A673 (cell line): ENCODE measurements at regions not wholly inside any gene's neighbourhood (a gene's known extent, or its start where the extent isn't known, plus 50 kb on each side); places are given as distances from the start of the nearest gene placed in this dataset.

ENCODE experiments used
- BruUV-seq: library from RNA; stranded (reverse); fragments of 400-500 nt; replicated peaks from 2 replicates; lab custom pipeline; 2021; lab: Mats Ljungman, UMichigan
- CTCF ChIA-PET: fragments of 300-600 bp; sonication (Branson Sonifier 250); formaldehyde crosslinking; loops from one replicate; lab custom pipeline; 2022; ENCODE audit warnings: antibody characterized with exemption; lab: Charles Lee
- POLR2A ChIA-PET: fragments of 300-600 bp; sonication (Branson Sonifier 250); formaldehyde crosslinking; loops from one replicate; lab custom pipeline; 2022; ENCODE audit warnings: antibody characterized with exemption; ENCODE audit not compliant: low non-redundant PET; lab: Charles Lee
- DNase-seq: peaks from one replicate; pipeline ENCODE4 v3.0.0-alpha.2; 2015; ENCODE audit warnings: low spot score
- H3K27ac ChIP-seq: fragments of 200-600 bp; sonication (generic); 2 replicates; pipeline ENCODE4 v1.5.1; 2016; ENCODE audit warnings: mixed run types, low read depth, mild to moderate bottlenecking, mixed read lengths, antibody characterized with exemption, low read length; ENCODE audit not compliant: poor library complexity, severe bottlenecking
- H3K27me3 ChIP-seq: fragments of 200-600 bp; sonication (generic); replicated peaks from 2 replicates; pipeline ENCODE4 v1.6.1; 2017; ENCODE audit warnings: mixed run types, low read depth, mild to moderate bottlenecking, mixed read lengths, antibody characterized with exemption, low read length; ENCODE audit not compliant: insufficient read depth, poor library complexity
- H3K36me3 ChIP-seq: fragments of 200-600 bp; sonication (generic); 2 replicates; pipeline ENCODE4 v1.6.1; 2016; ENCODE audit warnings: mixed run types, mild to moderate bottlenecking, mixed read lengths, antibody characterized with exemption, low read length; ENCODE audit not compliant: insufficient read depth, poor library complexity, severe bottlenecking
- H3K4me1 ChIP-seq: fragments of 200-600 bp; sonication (generic); 2 replicates; pipeline ENCODE4 v1.6.1; 2017; ENCODE audit warnings: mixed run types, mild to moderate bottlenecking, mixed read lengths, antibody characterized with exemption, low read length; ENCODE audit not compliant: insufficient read depth, poor library complexity, severe bottlenecking
- H3K4me3 ChIP-seq: fragments of 200-600 bp; sonication (generic); 2 replicates; pipeline ENCODE4 v1.5.1; 2016; ENCODE audit warnings: low read depth, mixed run types, mild to moderate bottlenecking, mixed read lengths, low read length; ENCODE audit not compliant: poor library complexity, severe bottlenecking
- H3K9me3 ChIP-seq: fragments of 200-600 bp; sonication (generic); 2 replicates; pipeline ENCODE4 v1.6.1; 2016; ENCODE audit warnings: mixed run types, low read depth, mild to moderate bottlenecking, mixed read lengths, antibody characterized with exemption, low read length; ENCODE audit not compliant: poor library complexity, severe bottlenecking
- EZH2 ChIP-seq: fragments of 200-600 bp; sonication (generic); IDR thresholded peaks from 2 replicates; pipeline ENCODE4 v1.6.1; 2017; ENCODE audit warnings: borderline replicate concordance, low read depth, mild to moderate bottlenecking, mixed read lengths, antibody characterized with exemption, low read length; ENCODE audit not compliant: poor library complexity, severe bottlenecking
- intact Hi-C: fragments of 100-400 bp; cut with micrococcal nuclease; formaldehyde crosslinking; loops from one replicate; pipeline ENCODE4 v1.10.0; 2022; ENCODE audit not compliant: unreplicated experiment
- TF ChIP-seq, protein P1 (sequence below): fragments of 300-800, 200-600 bp; sonication (generic); conservative IDR thresholded peaks from 2 replicates; pipeline ENCODE4 v1.5.1; 2017; ENCODE audit warnings: low read depth, mild to moderate bottlenecking, antibody characterized with exemption, low read length, moderate library complexity, mixed read lengths

DNA sequence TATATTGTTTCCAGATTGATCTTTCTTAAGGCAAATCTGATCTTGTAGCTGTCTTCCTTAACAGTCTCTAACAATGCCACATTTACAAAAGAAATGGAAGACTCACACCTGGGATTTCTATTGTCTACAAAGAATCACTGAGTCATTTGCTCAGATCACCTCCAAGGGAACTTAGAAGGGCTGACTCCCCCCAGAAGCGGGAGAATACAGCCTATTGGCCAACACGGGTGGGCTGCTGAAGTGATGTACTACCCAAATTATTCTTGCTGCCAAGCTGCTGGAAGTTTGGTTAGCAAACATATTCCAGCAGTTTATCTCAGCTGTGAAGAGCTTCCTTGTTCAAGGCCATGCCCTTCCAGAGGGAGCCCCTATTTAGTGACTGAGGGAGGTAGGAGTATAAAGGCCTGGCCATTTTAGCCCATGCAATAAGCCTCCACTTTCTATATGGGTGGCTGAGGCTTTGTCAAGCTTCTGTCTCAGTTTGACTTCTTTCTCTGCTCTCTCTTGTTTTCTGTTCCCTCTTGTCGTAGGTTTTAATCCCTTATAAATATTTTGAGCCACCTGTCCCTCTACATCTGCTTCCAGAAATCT is 379.4 kb downstream of the PRR16 start:
- intact Hi-C loops, result no loop called here
- TF ChIP-seq, protein P1, sequence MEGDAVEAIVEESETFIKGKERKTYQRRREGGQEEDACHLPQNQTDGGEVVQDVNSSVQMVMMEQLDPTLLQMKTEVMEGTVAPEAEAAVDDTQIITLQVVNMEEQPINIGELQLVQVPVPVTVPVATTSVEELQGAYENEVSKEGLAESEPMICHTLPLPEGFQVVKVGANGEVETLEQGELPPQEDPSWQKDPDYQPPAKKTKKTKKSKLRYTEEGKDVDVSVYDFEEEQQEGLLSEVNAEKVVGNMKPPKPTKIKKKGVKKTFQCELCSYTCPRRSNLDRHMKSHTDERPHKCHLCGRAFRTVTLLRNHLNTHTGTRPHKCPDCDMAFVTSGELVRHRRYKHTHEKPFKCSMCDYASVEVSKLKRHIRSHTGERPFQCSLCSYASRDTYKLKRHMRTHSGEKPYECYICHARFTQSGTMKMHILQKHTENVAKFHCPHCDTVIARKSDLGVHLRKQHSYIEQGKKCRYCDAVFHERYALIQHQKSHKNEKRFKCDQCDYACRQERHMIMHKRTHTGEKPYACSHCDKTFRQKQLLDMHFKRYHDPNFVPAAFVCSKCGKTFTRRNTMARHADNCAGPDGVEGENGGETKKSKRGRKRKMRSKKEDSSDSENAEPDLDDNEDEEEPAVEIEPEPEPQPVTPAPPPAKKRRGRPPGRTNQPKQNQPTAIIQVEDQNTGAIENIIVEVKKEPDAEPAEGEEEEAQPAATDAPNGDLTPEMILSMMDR, result no peak
- no peak for TF ChIP-seq EZH2
- no peaks in the 10 kb centered on the region for H3K36me3 ChIP-seq
- CTCF ChIA-PET, result no interaction called here
- no TSS peak for BruUV-seq
- no peak for DNase-seq
- no peak overlapping the region for H3K27ac ChIP-seq
- H3K4me3 ChIP-seq, result no peak overlapping the region
- POLR2A ChIA-PET, result no interaction called here
- H3K9me3 ChIP-seq, result no peaks in the 10 kb centered on the region
- no peaks in the 10 kb centered on the region for H3K27me3 ChIP-seq
- H3K4me1 ChIP-seq, result no peaks in the 10 kb centered on the region

DNA sequence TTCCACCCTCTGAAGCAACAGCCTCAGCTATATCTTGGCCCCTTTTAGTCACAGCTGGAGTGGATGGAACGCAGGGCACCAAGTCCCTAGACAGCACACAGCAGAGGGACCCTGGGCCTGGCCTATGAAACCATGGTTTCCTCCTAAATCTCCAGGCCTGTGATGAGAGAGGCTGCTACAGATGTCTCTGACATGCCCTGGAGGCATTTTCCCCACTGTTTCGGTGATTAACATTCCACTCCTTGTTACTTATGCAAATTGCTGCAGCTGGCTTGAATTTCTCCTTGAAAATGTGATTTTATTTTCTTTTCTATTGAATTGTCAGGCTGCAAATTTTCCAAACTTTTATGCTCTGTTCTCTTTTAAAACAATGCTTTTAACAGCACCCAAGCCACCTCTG is 384.8 kb downstream of the PRR16 start:
- no peak overlapping the region for H3K27ac ChIP-seq
- POLR2A ChIA-PET, result no interaction called here
- no TSS peak for BruUV-seq
- CTCF ChIA-PET, result no interaction called here
- DNase-seq, result peak; percentile 54
- H3K4me1 ChIP-seq, result no peaks in the 10 kb centered on the region
- no peaks in the 10 kb centered on the region for H3K9me3 ChIP-seq
- H3K4me3 ChIP-seq, result no peak overlapping the region
- H3K36me3 ChIP-seq, result no peaks in the 10 kb centered on the region
- no peak for TF ChIP-seq EZH2
- TF ChIP-seq, protein P1, result no peak
- H3K27me3 ChIP-seq, result no peaks in the 10 kb centered on the region
- intact Hi-C loops, result no loop called here

DNA sequence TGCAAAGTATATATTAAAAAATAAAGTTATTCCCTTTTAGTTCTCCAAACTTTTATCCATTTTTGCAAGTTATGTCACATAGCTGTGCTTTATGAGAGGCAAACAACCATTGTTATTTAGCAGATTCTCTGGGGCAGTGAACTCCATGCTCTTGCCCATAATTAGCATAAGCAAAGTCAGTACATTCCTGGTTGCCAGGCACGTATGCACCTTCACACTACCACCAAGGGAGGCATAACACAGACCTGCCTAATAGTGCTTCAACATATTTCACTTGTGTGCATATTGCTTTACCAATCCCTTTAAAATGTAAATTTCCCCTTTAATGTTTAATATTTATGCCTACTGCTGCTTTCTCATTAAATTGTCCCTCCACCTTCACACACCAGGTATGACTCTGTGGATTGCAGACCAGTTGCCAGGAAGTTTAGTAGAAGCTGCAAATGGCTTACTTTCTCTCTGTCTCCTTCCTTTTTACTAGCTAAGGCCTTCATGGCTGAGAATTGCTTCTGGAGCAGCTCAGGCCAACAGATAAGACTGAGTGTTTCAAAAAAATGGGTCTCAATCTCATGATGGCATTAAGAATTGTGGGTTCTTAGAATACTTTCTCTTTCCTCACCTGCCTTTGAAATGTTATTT is 388.2 kb downstream of the PRR16 start:
- Histone ChIP-seq H3K27ac (no peak overlapping the region), H3K4me3 (no peak overlapping the region), H3K9me3 (no peaks in the 10 kb centered on the region), H3K27me3 (no peaks in the 10 kb centered on the region), H3K36me3 (no peaks in the 10 kb centered on the region), H3K4me1 (no peaks in the 10 kb centered on the region)
- no TSS peak for BruUV-seq
- DNase-seq, result no peak
- intact Hi-C loops, result no loop called here
- TF ChIP-seq, protein P1, result no peak
- no peak for TF ChIP-seq EZH2
- ChIA-PET CTCF (no interaction called here), POLR2A (no interaction called here)
